HT-29 (cell line): ENCODE measurements at regions not wholly inside any gene's neighbourhood (a gene's known extent, or its start where the extent isn't known, plus 50 kb on each side); places are given as distances from the start of the nearest gene placed in this dataset.

ENCODE experiments used
- DNase-seq: peaks from one replicate; pipeline ENCODE4 v3.0.0-alpha.2; 2015; ENCODE audit warnings: low spot score

DNA sequence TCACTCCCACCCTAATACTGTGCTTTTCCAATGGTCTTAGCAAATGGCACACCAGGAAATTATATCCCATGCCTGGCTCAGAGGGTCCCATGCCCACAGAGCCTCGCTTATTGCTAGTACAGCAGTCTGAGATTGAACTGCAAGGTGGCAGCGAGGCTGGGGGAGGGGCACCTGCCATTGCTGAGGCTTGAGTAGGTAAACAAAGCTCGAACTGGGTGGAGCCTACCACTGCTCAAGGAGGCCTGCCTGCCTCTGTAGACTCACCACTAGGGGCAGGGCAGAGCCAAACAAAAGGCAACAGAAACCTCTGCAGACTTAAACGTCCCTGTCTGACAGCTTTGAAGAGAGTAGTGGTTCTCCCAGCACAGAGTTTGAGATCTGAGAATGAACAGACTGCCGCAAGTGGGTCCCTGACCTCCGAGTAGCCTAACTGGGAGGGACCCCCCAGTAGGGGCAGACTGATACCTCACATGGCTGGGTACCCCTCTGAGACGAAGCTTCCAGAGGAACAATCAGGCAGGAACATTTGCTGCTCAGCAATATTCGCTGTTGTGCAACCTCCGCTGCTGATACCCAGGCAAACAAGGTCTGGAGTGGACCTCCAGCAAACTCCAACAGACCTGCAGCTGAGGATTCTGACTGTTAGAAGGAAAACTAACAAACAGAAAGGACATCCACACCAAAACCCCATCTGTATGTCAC is 150.7 kb upstream of the FOXA2 start:
- DNase-seq, result peak; percentile 73

GRCh38 chr20:22740829-22741228 is 156.5 kb upstream of the FOXA2 start:
- no peak for DNase-seq

DNA sequence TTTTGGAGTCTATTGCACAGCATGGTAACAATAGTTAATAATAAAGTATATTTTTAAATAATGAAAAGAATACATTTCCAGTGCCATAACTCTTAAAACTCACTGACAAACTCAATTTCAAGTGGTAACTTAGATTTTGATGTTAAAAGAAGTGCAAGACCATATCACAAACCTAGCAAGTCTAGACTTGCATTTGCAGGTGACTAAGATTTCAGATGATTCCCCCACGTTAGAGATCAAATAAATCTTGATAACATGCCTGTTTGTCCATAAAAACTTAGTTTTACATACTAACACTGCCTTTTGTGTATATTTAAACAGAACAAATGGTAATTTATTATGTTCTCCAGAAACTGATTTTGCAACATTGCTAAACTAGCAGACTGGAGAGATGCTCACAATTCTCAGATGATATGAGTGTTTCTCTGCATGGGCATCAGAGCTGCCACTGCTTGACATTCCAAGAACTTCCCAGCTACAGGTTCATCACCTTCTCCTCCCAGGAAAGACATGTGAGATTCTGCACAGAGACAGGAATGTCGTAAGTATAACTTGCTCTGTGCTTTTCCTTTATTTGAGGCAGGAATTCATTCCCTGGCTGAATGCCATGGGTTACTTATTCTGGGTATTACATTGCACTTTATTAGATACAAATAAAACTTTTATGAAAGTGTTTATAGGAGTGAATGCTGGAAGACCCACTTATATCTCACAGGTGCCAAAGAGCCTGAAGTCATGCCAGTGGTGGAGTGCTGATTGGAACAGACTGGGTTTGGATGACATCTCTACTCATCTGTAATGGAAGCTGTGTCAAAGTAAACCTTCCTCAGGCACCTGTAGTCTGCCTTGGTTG is 160.2 kb upstream of the FOXA2 start:
- no peak for DNase-seq

GRCh38 chr20:22745194-22745500 is 160.8 kb upstream of the FOXA2 start:
- no peak for DNase-seq

GRCh38 chr20:22746957-22747356 is 162.6 kb upstream of the FOXA2 start:
- no peak for DNase-seq

GRCh38 chr20:22752324-22752723 is 168.0 kb upstream of the FOXA2 start:
- no peak for DNase-seq

DNA sequence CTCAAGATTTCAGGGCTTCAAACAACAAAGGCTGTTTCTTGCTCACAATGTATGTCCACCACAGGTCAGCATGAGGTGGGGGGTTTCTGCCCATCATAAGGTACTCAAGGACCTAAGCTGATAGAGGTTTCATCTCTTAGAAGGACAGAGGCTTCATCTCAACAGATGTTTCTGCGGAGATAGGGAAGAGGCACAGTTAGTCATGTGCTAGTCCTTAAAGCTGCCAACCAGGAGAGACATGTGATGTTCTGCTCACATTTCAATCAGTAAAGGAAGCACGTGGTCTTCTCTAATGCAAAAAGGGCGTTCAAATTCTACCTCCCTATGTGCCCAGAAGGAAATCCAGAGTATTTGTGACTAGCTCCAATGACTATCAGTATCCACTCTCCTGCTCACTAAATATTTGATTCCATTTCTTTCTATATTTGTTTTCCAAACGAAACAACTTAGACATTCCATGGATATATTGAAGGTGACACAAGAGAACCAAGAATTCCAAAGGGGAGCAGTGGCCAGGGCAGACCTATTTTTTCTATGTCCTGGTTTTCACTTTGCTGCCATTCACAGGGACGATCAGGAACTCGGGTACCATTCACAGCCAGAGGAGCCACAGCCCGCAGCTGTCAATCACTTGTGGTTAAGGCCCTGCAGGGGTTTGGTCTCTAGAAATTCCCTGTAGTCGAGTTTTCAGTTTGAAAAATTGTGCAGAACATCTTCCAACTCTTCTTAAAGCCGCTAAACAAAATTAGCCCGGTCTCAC is 173.2 kb upstream of the FOXA2 start:
- DNase-seq, result no peak

- DNase-seq, result no peak
Measured at GRCh38 chr20:22758815-22759214, 174.4 kb upstream of the FOXA2 start.

GRCh38 chr20:22762576-22763256 is 178.3 kb upstream of the FOXA2 start:
- peak; percentile 33 for DNase-seq

GRCh38 chr20:22763257-22763906 is 179.0 kb upstream of the FOXA2 start:
- peak; percentile 49 for DNase-seq

DNA sequence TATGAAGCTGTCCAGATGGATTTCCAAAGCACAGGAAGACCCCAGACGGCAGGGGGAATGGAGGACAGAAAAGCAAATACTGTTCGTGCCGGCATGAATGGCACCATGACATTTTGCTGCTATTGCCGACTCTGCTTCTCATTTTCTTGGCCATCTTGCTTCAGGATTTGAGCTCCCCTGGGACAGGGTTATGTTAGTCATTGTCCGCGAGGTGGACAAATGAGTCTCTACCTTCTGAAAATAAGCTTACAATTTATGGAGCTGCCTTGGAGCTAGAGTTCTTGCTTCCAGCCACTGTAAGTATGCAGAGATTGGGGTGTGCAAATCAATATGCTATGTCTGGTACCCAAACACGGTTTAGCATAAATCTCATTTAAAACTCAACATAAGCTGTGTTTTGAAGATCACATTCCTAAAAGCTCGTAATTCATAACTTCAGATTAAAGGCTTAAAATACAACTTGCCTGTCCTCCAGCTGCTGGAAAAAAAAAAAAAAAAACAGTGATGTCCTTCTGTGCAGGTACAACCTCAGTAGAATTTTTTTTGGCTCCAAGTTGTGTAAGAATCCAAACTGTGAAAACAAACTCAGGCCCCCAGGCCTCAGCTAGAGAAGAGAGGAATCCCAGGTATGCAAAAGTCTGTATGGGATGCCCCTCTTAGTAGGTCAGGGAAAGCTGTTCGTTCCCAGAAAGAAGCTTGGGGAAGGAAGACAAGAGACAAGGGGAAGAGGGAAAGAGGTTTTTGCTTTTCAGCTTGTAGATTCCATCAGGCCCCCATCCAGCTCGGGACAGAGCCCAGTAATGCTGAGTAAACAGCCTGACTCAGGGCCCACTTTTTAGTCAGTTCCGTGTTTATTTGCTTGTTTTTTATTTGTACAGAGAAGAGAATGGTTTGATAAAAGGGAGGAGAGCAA is 184.2 kb upstream of the FOXA2 start:
- DNase-seq, result no peak

GRCh38 chr20:22770241-22770800 is 185.9 kb upstream of the FOXA2 start:
- no peak for DNase-seq

DNA sequence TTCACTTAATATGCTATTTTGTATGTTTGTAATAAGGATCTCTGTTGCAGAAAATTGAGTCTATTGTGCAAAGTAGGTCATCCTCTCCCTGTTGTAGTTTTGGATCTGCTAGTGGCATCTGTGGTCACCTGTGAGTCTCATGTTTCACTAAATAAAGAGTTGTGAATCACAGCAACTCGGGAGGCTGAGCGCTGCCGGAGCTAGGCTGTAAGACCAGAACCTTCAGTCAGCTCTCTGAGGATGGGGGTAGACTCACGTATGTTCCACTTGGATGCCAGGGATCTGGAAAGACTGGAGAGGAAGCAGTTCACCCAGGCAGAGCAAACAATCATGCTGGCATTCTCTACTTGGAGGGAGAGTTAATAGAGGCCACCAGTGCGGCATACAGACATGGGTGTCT is 187.3 kb upstream of the FOXA2 start:
- no peak for DNase-seq

GRCh38 chr20:22773344-22773743 is 189.0 kb upstream of the FOXA2 start:
- peak; percentile 61 for DNase-seq

GRCh38 chr20:22775256-22775655 is 190.9 kb upstream of the FOXA2 start:
- no peak for DNase-seq

GRCh38 chr20:22775671-22776139 is 191.3 kb upstream of the FOXA2 start:
- DNase-seq, result no peak

- no peak for DNase-seq
Measured at GRCh38 chr20:22776369-22776768, 192.0 kb upstream of the FOXA2 start.

DNA sequence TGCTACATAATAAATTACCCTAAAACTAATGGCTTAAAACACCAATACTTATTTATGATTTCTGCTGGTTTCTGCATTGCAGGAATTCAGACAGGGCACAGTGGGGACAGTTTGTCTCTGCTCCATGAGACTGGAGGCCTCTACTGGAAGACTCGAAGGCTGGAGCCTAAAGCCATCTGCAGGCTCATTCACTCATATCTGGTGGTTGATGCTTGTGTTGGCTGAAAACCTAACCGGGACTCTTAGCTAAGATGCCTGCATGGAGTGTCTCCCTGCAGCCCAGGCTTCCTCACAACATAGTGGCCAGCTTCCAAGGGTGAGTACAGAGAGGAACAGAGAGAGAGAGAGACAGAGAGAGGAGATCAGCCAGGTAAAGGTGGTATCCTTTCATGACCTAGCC is 195.5 kb upstream of the FOXA2 start:
- no peak for DNase-seq

- DNase-seq, result no peak
Measured at GRCh38 chr20:22781869-22782268, 197.5 kb upstream of the FOXA2 start.

DNA sequence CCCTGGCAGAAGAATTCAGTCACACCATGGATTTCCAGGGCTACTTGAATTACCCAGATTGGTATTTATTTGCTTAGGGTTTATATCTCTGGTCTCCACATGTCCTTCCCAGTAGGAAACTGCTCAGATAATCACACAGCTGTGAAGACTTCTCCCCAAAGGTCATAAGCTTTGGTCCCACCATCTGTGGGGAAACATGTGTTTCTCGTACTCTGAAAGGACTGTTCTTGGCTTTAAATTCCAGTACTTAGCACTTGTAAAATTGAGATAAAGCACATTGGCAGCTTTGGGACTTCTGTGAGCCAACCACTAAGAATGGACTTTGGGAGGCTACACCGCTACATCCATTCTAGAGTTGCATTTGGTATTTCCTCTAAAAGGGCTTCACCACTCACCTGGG is 205.3 kb upstream of the FOXA2 start:
- no peak for DNase-seq
